HEK293 (cell line): ENCODE measurements at regions not wholly inside any gene's neighbourhood (a gene's known extent, or its start where the extent isn't known, plus 50 kb on each side); places are given as distances from the start of the nearest gene placed in this dataset.

ENCODE experiments used
- CTCF ChIA-PET: fragments of 350-600 bp; formaldehyde crosslinking; extraction: SDS; loops from one replicate; lab custom pipeline; 2021; ENCODE audit warnings: antibody characterized with exemption; lab: Yijun Ruan, JAX
- POLR2A ChIA-PET: fragments of 300-600 bp; formaldehyde crosslinking; extraction: SDS; loops from one replicate; lab custom pipeline; 2020; ENCODE audit warnings: antibody characterized with exemption, inconsistent platforms; lab: Yijun Ruan, JAX
- H3K27ac ChIP-seq: fragments of 200-500 bp; sonication (Bioruptor generic); 2 replicates; pipeline ENCODE4 v1.5.1; 2014; ENCODE audit warnings: low read depth, low read length, control low read depth, inconsistent platforms; ENCODE audit errors: extremely low read depth
- H3K36me3 ChIP-seq, 2 experiments: fragments of 200-500 bp in 1 of 2; sonication (Bioruptor generic) in 1 of 2; 1 replicate in 1 of 2; 2 replicates in 1 of 2; pipeline ENCODE4 v1.5.1; 2014 to 2017; ENCODE audit warnings: inconsistent platforms in 2 of 2, low read length in 2 of 2; ENCODE audit not compliant: control insufficient read depth in 2 of 2, insufficient read depth in 1 of 2
- H3K4me1 ChIP-seq: fragments of 200-500 bp; sonication (Bioruptor generic); 2 replicates; pipeline ENCODE4 v1.5.1; 2014; ENCODE audit warnings: mild to moderate bottlenecking, low read length, inconsistent platforms; ENCODE audit not compliant: control insufficient read depth, insufficient read depth
- H3K4me3 ChIP-seq: 2 replicates; pipeline ENCODE4 v1.5.1; 2011; ENCODE audit warnings: low read depth, mild to moderate bottlenecking, control low read depth, low read length, moderate library complexity
- H3K9me3 ChIP-seq: fragments of 200-500 bp; sonication (Bioruptor generic); 2 replicates; pipeline ENCODE4 v1.5.1; 2014; ENCODE audit warnings: low read depth, low read length, inconsistent platforms; ENCODE audit not compliant: control insufficient read depth, insufficient read depth
- IKZF3 ChIP-seq: fragments of 450-650 bp; IDR thresholded peaks from 2 replicates; pipeline ENCODE4 v1.5.0; 2018; ENCODE audit warnings: missing biosample characterization, mild to moderate bottlenecking, missing genetic modification characterization, moderate library complexity
- MEIS1 ChIP-seq: sonication (generic); formaldehyde crosslinking; IDR thresholded peaks from 2 replicates; pipeline ENCODE4 v1.8.1; 2022; ENCODE audit warnings: missing genetic modification reagents, mild to moderate bottlenecking, borderline replicate concordance
- PRDM2 ChIP-seq: fragments of 450-650 bp; formaldehyde crosslinking; IDR thresholded peaks from 2 replicates; pipeline ENCODE4 v1.5.1; 2016; ENCODE audit warnings: missing biosample characterization, missing genetic modification characterization, borderline replicate concordance
- SALL2 ChIP-seq: fragments of 450-650 bp; formaldehyde crosslinking; IDR thresholded peaks from 2 replicates; pipeline ENCODE4 v1.5.0; 2017; ENCODE audit warnings: missing biosample characterization, mild to moderate bottlenecking, missing genetic modification characterization, borderline replicate concordance
- TRIM28 ChIP-seq: IDR thresholded peaks from 2 replicates; pipeline ENCODE4 v1.6.1; 2011; ENCODE audit warnings: low read length, control low read depth, borderline replicate concordance
- ZBTB10 ChIP-seq: fragments of 450-650 bp; formaldehyde crosslinking; IDR thresholded peaks from 2 replicates; pipeline ENCODE4 v1.5.1; 2016; ENCODE audit warnings: missing biosample characterization, missing genetic modification characterization
- ZBTB17 ChIP-seq: fragments of 450-650 bp; formaldehyde crosslinking; IDR thresholded peaks from 2 replicates; pipeline ENCODE4 v1.5.1; 2016; ENCODE audit warnings: missing biosample characterization, missing genetic modification characterization
- ZBTB44 ChIP-seq: fragments of 450-650 bp; IDR thresholded peaks from 2 replicates; pipeline ENCODE4 v1.5.1; 2018; ENCODE audit warnings: missing biosample characterization, mild to moderate bottlenecking, missing genetic modification characterization
- ZBTB7A ChIP-seq: fragments of 450-650 bp; formaldehyde crosslinking; IDR thresholded peaks from 2 replicates; pipeline ENCODE4 v1.5.1; 2016; ENCODE audit warnings: low read depth, missing biosample characterization, missing genetic modification characterization
- ZFHX2 ChIP-seq: fragments of 450-650 bp; formaldehyde crosslinking; conservative IDR thresholded peaks from 2 replicates; pipeline ENCODE4 v1.5.1; 2016; ENCODE audit warnings: missing biosample characterization, missing genetic modification characterization
- ZNF202 ChIP-seq: fragments of 450-650 bp; formaldehyde crosslinking; IDR thresholded peaks from 2 replicates; pipeline ENCODE4 v1.5.1; 2016; ENCODE audit warnings: missing biosample characterization, missing genetic modification characterization, borderline replicate concordance
- ZNF311 ChIP-seq: fragments of 450-650 bp; formaldehyde crosslinking; IDR thresholded peaks from 2 replicates; pipeline ENCODE4 v1.5.1; 2017; ENCODE audit warnings: missing biosample characterization, missing genetic modification characterization, borderline replicate concordance
- ZNF48 ChIP-seq: fragments of 450-650 bp; formaldehyde crosslinking; IDR thresholded peaks from 2 replicates; pipeline ENCODE4 v1.5.1; 2016; ENCODE audit warnings: missing biosample characterization, missing genetic modification characterization
- ZNF521 ChIP-seq: fragments of 450-650 bp; formaldehyde crosslinking; IDR thresholded peaks from 2 replicates; pipeline ENCODE4 v1.5.1; 2017; ENCODE audit warnings: missing biosample characterization, mild to moderate bottlenecking, missing genetic modification characterization
- ZNF660 ChIP-seq: fragments of 450-650 bp; IDR thresholded peaks from 2 replicates; pipeline ENCODE4 v1.5.1; 2018; ENCODE audit warnings: missing biosample characterization, mild to moderate bottlenecking, missing genetic modification characterization
- ZNF777 ChIP-seq: fragments of 450-650 bp; formaldehyde crosslinking; IDR thresholded peaks from 2 replicates; pipeline ENCODE4 v1.5.1; 2017; ENCODE audit warnings: missing biosample characterization, missing genetic modification characterization, borderline replicate concordance
- ZSCAN18 ChIP-seq: fragments of 450-650 bp; formaldehyde crosslinking; IDR thresholded peaks from 2 replicates; pipeline ENCODE4 v1.5.1; 2016; ENCODE audit warnings: missing biosample characterization, missing genetic modification characterization
- ZXDB ChIP-seq: fragments of 450-650 bp; formaldehyde crosslinking; IDR thresholded peaks from 2 replicates; pipeline ENCODE4 v1.5.1; 2016; ENCODE audit warnings: missing biosample characterization, missing genetic modification characterization

- no peak for TF ChIP-seq PRDM2 (tag by site-specific recombination)
- no peak for TF ChIP-seq ZNF660 (tag by site-specific recombination)
- TF ChIP-seq ZBTB7A (tag by site-specific recombination): no peak
- TF ChIP-seq TRIM28: no peak
Observed at GRCh38 chr6:156509496-156509895, 267.7 kb upstream of the ARID1B start (continued).

GRCh38 chr6:156508923-156509322 is 268.3 kb upstream of the ARID1B start:
- H3K9me3 ChIP-seq: no peaks in the 10 kb centered on the region
- no peaks in the 10 kb centered on the region for H3K4me1 ChIP-seq
- TF ChIP-seq ZBTB44 (tag by site-specific recombination): no peak
- no peak overlapping the region for H3K4me3 ChIP-seq
- ChIA-PET POLR2A (no interaction called here), CTCF (no interaction called here)
- H3K27ac ChIP-seq: no peak overlapping the region
- H3K36me3 ChIP-seq: no peaks in the 10 kb centered on the region

GRCh38 chr6:156508126-156508525 is 269.1 kb upstream of the ARID1B start:
- POLR2A ChIA-PET: no interaction called here
- CTCF ChIA-PET: no interaction called here
- no peaks in the 10 kb centered on the region for H3K4me1 ChIP-seq
- TF ChIP-seq ZNF777 (tag by site-specific recombination) (no peak), ZBTB7A (tag by site-specific recombination) (no peak), SALL2 (tag by site-specific recombination) (no peak), ZFHX2 (tag by site-specific recombination) (no peak), MEIS1 (CRISPR knock-in tag) (no peak), ZNF48 (tag by site-specific recombination) (no peak), ZNF311 (tag by site-specific recombination) (no peak), ZXDB (tag by site-specific recombination) (no peak), IKZF3 (no peak), ZSCAN18 (tag by site-specific recombination) (no peak), ZBTB44 (tag by site-specific recombination) (no peak), TRIM28 (no peak), ZBTB17 (tag by site-specific recombination) (no peak), ZNF202 (tag by site-specific recombination) (no peak), ZNF660 (tag by site-specific recombination) (no peak), ZBTB10 (tag by site-specific recombination) (no peak), ZNF521 (no peak)

More at GRCh38 chr6:156508126-156508525, 269.1 kb upstream of the ARID1B start:
- Histone ChIP-seq H3K36me3 (no peaks in the 10 kb centered on the region), H3K9me3 (no peaks in the 10 kb centered on the region), H3K27ac (no peak overlapping the region), H3K4me3 (no peak overlapping the region)
